Stimulated activated CD8-positive, alpha-beta memory T cell treated with anti-CD3 and anti-CD28 coated beads, Interleukin-7, amount 100 ng/mL, for 24 hours (primary cell): ENCODE measurements at regions not wholly inside any gene's neighbourhood (a gene's known extent, or its start where the extent isn't known, plus 50 kb on each side); places are given as distances from the start of the nearest gene placed in this dataset.

Experiments
- DNase-seq: peaks from one replicate; pipeline ENCODE4 v3.0.0-alpha.2; 2020; ENCODE audit warnings: low read depth

DNA sequence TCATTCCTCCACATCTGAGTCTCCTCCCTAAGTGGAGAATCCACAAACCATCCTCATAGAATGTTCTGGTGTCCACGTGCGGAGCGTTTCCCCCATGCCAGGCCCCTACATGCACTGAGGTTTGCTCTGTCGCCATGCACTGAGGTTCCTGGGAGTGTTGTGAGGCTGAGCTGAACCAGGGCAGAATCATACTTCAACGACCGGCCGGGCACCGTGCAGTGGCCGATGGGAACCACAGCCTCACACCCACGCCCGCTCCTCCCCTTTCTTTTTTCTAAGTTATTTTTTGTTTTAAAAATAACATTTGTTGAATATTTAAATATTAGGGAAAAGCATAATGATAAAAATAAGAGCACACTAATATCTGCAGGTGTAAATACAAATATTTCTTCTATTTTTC is 260.4 kb upstream of the IRX4 start:
- DNase-seq = no peak

DNA sequence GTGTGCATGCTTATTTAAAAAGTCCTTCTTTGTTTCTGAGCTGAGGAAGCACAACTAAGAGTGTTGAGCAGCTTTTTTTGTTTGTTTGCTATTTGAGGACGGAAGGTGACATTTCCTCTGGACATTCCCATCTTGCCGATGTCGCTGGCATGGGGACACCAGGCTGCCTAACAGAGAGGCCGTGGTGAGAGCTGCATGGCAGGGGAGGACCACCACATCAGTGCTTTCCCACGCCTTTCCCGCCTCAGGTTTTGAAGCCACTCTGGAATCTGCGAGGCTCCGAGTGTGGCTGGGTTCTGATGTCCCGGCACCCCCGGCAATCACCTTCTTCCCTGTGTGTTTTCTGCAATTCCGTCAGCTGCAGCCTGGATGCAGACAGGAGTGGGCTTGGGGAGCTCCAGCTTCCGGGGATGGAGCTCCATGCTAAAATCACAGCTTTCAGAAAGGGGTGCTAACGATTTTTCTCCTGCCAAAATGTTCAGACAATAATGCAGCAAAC is 259.8 kb upstream of the IRX4 start:
- no peak for DNase-seq

DNA sequence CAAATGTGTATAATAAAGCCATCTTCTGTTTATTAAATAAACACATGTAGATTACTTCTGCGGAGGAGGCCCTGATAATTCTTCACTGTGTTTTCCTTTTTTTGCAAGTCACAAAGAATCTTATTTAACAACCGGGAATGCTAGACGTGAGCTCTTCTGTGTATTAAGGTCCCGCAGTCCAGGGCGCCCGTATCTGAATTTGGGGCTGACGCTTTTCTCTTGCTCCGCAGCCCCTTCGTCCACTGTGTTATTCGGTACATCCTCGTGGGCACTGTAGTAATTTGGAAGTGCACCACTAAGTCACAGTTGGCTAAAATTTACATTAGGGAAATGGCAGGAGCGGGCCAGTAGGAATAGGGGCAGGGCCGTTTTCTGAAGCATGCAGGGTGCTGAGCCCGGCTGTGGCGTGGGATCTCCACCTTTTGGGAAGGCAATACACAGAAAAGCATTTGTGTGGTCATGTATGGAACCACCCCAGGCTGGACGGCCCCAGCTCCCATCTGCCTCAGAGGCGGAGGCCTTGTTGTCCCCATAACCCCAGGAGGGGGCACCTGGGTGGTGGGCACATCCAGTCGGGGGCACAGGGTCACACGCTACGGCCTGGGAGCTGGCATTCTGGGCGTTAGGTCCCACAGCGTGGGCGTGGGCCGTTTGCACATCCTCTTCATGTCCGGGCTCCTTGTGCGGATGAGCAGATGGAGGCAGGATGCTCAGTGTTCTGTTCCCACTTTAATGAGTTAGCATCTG is 258.7 kb upstream of the IRX4 start:
- DNase-seq = no peak

DNA sequence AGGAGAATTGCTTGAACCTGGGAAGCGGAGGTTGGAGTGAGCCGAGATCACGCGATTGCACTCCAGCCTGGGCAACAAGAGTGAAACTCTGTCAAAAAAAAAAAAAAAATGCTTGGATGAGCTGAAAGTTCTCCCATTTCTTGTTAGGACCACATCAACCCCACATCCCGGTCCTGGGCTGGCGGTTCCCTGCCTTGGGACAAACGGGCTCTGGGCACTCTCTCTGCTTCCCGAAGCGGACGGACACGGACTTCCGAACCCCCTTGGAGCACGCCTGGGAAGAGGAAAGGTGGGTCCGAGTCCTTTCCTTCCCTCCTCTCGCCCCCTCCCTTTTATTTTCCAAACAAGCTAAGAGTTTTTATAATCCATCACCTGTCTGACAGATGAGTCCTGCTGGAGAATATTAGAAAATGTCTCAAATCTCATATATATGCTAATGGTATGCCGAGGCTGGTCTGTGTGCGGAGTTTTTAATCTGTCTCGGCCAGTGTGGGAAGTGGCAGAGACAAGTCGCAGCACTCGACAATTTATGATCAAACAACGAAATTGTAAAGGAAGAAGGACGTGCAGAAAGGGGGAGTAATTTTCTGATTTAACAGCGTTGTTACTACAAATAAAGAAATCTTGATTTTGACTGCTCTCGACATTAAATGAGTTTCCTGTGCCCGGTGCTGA is 257.9 kb upstream of the IRX4 start:
- no peak for DNase-seq

DNA sequence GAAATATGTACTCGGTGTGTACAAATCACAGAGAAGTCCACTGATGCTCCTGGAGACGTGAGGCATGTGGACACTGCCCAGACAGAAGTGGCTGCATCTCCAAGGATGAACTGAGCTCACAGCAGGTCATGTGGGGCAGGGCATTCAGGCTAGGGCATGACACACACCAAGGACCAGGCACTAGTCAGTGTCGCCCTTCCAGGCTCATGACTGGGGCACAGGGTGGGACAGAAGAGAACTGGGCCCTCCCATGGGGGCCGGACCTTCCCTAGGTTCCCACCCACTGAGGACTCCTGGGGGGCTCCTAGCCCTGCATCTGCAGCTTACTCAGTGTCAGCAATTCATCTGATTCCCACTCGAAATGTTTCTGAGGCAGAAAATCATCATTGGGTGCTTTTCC is 256.8 kb upstream of the IRX4 start:
- no peak for DNase-seq

DNA sequence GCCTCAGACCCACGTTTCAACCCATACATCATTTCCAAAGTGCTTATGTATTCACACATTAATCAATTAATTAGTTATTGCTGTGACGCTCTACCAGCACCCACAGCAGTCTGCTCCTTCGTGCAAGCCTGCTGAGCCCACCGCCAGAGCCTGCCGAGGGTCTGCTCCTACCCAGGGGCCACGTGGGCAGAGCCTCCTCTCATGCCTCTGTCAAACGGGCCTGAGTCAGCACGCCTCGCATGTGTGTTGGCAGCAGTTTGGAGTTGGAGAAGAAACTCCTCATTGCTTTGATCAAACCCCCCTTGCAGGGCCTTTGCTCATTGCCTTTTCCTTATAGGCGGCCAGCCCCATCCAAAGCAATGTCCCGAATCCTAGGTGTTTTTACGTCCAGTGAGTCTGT is 256.2 kb upstream of the IRX4 start:
- no peak for DNase-seq

DNA sequence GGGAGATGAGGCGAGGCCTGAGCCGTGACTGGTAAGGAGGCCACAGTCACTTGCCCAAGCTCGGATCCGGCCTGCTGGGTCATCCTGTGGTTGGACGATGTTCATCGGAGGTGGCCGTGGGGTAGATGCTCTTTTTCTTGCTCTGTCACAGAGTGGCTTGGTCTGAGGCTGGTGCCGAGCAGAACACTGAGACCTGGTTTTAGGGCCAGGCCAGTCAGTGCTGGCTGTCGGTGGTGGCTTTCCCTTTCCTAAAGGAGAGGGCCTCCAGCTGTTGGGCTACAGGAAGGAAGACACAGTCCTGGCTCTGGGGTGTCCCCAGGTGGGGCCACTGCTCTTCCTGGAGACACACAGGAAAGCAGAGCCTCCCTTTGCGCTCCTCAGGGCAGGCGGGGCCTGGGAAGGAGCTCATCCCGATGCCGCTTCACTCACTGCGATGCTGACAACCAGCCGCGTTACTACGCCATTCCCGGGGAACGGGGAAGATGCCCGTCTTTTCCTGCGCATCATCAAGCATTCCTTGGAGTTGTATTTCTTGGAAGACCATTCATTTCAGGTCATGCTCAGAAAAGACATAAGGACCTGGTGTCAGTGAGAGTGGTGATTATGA is 254.8 kb upstream of the IRX4 start:
- DNase-seq = no peak

DNA sequence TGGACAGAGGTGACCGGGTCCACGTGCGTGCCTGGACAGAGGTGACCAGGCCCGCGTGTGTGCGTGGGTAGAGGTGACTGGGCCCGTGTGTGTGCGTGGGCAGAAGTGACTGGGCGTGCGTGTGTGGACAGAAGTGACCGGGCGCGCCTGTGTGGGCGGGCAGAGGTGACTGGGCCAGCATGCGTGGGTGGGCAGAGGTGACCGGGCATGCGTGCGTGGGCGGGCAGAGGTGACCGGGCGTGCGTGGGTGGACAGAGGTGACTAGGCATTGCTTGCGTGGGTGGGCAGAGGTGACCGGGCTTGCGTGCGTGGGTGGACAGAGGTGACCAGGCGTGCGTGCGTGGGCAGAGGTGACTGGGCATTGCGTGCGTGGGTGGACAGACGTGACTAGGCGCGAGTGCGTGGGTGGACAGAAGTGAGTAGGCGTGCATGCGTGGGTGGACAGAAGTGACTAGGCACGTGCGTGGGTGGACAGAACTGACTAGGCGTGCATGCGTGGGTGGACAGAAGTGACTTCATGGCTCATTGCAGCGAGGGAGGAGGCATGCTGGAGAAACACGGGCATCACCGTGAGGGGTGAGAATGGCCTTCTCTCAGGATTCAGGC is 254.1 kb upstream of the IRX4 start:
- DNase-seq = no peak

DNA sequence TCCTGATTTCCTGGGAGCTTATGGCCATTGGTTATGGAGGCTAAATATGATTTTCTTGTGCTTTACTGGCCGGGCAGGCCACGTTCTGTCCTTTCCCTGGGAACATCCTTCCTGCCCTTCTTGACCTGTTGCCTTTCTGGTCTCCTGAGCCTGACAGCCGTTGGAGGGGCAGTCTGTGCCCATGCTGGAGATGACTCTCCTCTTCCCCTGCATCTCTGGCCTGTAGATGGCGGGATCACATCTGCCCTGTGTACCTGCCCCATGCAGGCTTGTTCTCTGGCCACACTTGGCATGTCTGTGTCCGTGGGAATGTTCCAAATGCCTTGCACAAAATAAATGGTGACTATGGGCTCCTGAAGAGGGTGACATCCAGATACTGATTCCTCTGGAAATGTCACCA is 253.1 kb upstream of the IRX4 start:
- no peak for DNase-seq

DNA sequence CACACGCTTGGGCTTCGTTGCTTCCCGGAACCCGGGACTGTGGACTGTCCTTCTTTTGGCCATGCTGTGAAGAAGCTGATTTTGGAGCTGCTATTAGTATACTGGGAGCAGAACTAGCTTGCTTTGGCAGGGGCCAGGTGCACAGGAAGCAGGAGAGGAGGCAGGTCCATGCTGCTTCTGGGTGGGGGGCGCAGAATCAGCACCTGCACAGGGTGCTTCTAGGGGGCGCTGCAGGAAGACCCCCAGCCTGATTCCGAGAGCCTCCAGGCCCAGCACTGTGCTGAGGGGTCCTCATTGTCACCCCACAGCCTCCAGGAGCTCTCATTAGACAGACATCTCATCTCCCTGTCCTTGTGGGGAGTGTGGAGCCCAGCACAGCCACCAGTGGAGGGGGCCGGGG is 252.6 kb upstream of the IRX4 start:
- no peak for DNase-seq

DNA sequence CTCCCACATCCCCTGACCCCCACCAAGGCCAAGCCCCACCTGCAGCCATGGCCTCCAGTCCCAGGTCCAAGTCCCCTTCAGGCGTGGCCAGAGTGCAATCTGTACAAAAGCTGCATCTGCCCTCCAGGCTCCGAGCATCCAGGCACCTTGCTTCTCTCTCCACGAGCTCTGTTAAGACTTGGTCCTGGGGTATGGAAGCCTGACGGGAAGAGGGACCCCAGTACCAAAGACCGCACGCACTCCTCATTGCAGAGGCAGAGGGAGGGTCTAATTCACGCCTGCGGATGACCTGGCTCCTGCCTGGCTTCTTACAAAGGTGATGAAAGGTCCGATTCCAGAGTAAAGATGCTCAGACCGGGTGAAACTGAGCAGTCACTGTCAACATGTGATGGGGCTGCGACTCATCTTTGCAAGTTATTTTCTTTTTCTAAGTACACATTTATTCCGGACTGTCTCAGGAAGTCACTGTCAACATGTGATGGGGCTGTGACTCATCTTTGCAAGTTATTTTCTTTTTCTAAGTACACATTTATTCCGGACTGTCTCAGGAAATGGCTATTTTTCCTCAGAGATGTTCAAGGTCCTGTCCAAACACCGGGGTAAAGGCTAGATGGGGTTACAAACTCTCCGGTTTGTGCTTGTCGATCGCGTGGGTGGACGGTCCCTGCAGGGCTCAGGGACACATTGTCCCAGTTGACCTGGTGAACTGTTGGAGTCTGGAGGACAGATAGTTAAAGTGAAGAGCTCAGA is 252.0 kb upstream of the IRX4 start:
- DNase-seq = no peak

DNA sequence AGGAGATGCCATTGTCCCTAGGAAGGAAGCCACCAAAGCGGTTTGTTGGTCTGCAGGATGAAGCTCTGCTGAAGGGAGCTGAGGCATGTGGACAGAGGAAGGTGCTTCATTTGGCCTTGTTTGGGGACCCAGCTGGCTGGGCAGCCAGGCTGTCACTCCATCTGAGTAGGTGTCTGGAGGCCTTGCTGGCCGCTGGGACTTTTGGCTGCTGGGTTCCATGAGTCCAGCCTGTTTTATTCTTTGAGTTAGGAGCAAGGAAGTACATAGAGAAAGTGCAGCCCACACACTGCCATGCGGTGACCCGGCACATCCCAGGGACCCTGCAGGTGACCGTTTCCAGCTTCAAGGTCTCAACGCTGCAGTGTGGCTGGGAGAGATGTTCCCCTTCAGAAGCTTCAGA is 251.2 kb upstream of the IRX4 start:
- DNase-seq = no peak

DNA sequence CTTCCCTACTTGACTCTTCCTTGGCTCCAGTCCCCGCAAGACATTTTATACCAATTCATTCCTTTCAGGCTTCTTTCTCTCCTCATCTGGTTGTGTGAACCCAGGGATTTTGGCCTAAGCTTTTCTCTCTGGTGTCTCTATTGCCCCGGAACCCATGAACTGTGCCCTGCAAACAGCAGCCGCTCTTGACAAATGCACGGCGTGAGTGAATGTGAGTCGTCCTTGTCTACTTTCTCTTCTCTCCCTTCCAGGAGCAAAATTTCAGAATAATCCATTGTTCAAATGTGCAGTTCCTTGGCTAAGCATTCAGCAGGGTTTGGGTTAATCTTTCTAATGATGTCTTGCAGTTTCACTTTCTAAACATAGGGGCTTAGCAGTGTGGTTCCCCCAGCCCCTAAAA is 250.4 kb upstream of the IRX4 start:
- no peak for DNase-seq

DNA sequence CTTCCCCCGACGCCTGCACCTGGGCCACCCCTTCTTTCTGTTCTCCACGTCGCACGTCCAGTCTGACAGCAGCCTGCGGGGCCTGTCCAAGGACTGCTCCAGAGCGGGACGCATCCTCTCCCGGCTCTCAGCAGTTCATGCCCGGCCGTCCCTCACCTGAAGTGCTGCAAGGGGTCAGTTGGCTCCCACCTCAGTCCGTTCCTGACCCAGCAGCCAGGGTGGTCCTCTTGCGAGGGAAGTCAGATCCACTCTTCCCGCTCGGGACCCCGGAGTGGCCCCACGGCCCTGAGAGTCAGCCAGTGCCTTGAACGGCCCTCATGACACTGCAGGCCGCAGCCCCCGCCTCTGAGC is 249.7 kb upstream of the IRX4 start:
- no peak for DNase-seq

DNA sequence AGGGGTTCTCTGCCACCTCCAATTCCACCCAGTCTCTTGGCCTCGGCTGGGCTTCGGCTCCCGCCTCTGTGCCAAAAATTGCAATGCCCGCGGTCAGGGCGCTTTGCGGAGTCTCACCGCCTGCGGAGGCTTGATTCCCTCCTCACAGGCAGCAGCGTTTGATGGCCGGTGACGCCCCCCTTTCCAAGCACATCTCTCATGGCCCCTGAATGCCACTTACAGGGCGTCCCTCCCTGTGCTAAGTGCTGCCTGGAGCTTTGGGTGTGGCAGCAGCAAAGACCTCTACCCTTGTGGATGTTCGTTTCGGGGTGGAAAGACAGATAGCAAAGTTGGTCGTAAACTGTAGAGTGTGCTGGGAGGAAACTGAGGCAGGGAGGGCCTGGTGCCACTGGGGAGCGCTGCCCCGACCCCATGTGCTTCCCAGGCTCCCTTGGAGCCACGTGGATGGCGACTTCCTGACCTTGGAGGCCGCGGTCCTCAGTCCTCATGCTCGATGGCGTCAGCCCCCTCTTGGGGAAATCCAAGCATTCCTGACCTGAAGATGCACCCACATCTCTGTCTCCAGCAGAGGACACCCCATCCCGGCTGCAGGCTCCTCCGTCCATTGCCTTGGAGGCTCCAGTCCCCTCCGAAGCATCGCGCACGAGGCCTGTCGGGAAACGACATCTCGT is 249.2 kb upstream of the IRX4 start:
- DNase-seq = no peak

DNA sequence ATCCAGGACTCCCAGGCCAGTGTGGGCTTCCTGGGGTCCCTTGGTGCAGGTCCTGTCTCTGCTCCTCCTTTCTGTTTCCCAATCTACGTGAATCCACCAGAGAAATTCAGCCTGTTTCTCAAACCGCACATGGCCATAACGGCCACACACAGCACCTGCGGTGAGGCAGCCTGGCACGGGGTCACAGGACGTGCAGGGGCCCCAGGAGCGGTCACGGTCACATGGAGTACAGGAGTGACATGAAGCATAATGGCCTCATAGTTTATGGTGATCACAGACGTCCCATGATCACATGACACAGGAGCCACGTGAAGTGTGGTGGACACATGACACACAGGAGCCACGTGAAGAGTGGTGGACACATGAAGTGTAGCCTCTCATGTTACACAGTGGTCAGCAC is 248.5 kb upstream of the IRX4 start:
- DNase-seq = no peak

DNA sequence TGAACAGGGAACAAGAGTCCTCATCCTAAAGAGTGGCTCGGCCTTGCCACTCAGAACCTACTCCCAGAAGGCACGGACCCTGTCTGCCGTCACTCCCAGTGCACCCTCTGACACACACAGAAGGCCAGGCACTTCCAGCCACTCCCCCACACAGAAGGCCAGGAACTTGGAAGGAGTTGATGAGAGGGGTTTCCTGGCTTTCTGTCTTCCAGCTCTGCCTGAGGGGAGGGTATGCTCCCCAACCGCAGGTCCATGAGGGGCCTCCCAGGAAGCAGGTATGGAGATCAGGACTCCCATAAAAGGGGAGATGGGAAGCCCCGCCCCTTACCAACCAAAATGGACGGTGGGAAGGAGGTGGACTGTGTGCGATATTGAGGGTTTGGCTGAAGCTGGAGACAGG is 247.6 kb upstream of the IRX4 start:
- no peak for DNase-seq

DNA sequence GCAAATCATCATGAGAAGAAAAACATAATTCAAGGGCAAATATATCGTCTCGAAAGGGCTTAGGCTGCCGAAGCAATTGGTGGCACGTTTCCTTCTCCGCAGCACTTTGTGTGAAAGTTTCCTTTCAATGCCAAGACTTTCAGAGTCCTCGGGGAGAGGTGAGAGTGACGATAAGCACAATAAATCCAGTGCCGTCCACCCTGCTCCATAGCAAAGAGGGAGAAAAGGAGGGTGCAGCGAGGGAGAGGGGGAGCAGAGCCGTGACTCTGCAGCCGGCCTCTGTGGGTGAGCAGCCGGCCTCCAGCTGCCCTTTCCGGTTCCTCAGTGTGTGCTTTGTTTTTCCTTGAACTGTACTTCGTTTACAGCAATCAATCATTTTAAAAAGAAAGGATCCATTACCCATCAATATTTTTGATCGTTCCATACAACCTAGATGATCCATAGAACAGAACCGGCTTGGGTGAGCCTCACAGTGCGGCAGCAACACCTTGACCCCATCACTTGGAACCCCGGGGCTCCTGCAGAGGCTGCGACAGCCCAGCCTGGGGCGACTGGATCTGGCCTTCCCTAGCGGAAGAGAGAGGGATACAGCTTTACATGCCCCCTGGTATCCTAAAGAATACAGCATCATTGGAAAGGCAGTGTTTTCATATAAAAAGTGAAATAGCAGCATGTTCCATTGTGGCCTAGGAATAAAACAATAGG is 247.0 kb upstream of the IRX4 start:
- no peak for DNase-seq

DNA sequence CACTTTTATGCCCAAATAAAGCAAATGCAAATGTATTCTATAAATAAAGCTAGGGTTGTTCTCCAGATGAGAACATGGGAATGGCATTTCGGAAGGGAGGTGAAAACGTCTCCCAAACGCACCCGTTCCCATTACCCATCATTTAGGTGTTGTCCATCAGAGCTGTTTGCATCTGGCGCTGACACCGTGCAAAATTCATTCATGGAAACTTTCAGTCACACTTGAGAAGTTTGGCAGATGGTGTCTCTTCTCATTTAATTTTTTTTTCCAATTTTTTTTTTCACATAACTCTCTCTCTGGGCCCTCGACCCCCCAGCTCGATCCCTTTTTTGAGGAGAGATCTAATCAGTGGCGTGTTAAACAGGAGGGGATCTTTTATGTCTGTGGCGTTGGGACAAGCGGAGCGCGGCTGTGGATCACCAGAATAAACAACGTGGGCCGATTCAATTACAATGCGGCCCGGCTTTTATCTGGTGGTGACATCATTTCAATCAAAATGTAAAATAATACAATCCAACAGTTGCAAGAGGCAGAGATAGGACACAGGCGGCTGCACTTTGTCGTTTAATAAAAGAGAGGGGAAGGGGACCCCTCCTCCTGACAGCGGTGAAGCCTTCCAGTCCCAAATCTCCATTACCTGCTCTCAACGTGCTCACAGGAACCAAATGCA is 246.1 kb upstream of the IRX4 start:
- no peak for DNase-seq

DNA sequence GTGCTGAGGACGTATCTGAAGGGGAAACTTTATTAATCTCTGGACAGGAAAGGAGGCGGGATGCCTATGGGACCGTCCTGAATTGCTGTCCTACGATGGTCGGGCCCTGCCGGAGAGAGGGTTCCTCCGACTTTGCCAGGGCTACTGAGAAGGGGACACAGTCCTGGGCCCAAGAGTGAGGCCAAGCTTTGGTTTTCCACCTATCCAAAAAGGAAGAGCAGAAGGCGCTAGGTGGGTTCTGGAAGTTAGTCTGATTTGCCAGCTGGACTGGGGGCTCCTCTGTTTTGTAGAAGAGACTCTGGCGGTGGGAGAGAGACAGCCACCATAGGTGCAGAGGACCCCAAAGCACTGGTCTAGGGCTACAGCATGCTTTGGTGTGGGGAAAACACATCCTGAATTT is 243.8 kb upstream of the IRX4 start:
- DNase-seq = no peak

DNA sequence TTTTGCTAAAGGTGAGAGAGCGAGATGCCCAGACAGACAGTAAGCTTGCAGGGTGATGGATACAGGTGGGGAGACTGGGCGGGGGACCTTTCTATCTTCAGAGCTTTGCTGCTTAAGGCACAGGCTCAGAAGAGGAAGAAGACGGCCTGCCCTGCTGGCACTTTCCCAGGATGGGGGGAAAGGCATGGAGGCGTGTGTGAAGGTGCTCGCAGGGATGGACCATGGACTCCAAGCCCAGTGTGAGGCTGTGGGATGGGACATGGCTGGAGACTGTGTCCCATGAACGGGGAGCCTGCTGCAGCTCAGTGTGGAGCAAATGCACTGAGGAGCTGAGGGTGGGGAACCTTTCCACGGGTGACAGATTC is 243.2 kb upstream of the IRX4 start:
- DNase-seq = no peak
